HG02588 (cell line): ENCODE measurements at regions not wholly inside any gene's neighbourhood (a gene's known extent, or its start where the extent isn't known, plus 50 kb on each side); places are given as distances from the start of the nearest gene placed in this dataset.
A peak's percentile ranks its signal among the peaks of the same experiment; 100 is the strongest.
"Not testable (repeated sequence)": the region's sequence is repeated elsewhere in the genome, so short reads cannot be mapped to it uniquely, and the experiment has no call there.

Experiments
- ATAC-seq: cut with Tn5 transposase; IDR thresholded peaks from one replicate; pipeline ENCODE4 v1.9.1; 2021; ENCODE audit warnings: mild to moderate bottlenecking, moderate library complexity; ENCODE audit not compliant: unreplicated experiment

- not testable (repeated sequence) for ATAC-seq
Observed at GRCh38 chr6:57860481-57861315, 543.3 kb downstream of the PRIM2 start.

- ATAC-seq, result not testable (repeated sequence)
Observed at GRCh38 chr6:57870083-57870482, 552.7 kb downstream of the PRIM2 start.

GRCh38 chr6:57873424-57873823, 556.0 kb downstream of the PRIM2 start:
- ATAC-seq, result not testable (repeated sequence)

GRCh38 chr6:57876659-57877058, 559.2 kb downstream of the PRIM2 start:
- not testable (repeated sequence) for ATAC-seq

- ATAC-seq, result not testable (repeated sequence)
Observed at GRCh38 chr6:57877729-57878128, 560.3 kb downstream of the PRIM2 start.

GRCh38 chr6:57878792-57879191, 561.4 kb downstream of the PRIM2 start:
- not testable (repeated sequence) for ATAC-seq

GRCh38 chr6:57898850-57899249, 581.4 kb downstream of the PRIM2 start:
- ATAC-seq, result peak; percentile 78

- not testable (repeated sequence) for ATAC-seq
Observed at GRCh38 chr6:57900687-57901399, 583.4 kb downstream of the PRIM2 start.

GRCh38 chr6:57901445-57901844, 584.0 kb downstream of the PRIM2 start:
- ATAC-seq, result not testable (repeated sequence)

- not testable (repeated sequence) for ATAC-seq
Observed at GRCh38 chr6:57904356-57904755, 586.9 kb downstream of the PRIM2 start.

GRCh38 chr6:57915300-57915699, 597.9 kb downstream of the PRIM2 start:
- ATAC-seq, result not testable (repeated sequence)

GRCh38 chr6:57942966-57943365, 625.5 kb downstream of the PRIM2 start:
- ATAC-seq, result not testable (repeated sequence)

GRCh38 chr6:57946084-57946768, 628.8 kb downstream of the PRIM2 start:
- not testable (repeated sequence) for ATAC-seq

- not testable (repeated sequence) for ATAC-seq
Observed at GRCh38 chr6:57946769-57947091, 629.3 kb downstream of the PRIM2 start.

- ATAC-seq, result not testable (repeated sequence)
Observed at GRCh38 chr6:57948481-57948880, 631.1 kb downstream of the PRIM2 start.

GRCh38 chr6:57950430-57950829, 633.0 kb downstream of the PRIM2 start:
- ATAC-seq, result not testable (repeated sequence)

GRCh38 chr6:57966757-57967156, 649.3 kb downstream of the PRIM2 start:
- ATAC-seq, result not testable (repeated sequence)

GRCh38 chr6:57971956-57972355, 654.5 kb downstream of the PRIM2 start:
- not testable (repeated sequence) for ATAC-seq

GRCh38 chr6:57974653-57975052, 657.2 kb downstream of the PRIM2 start:
- no peak for ATAC-seq

- ATAC-seq, result not testable (repeated sequence)
Observed at GRCh38 chr6:57975127-57975526, 657.7 kb downstream of the PRIM2 start.

- ATAC-seq, result not testable (repeated sequence)
Observed at GRCh38 chr6:57976371-57976770, 658.9 kb downstream of the PRIM2 start.
